ENCODE measurements at regions not wholly inside any gene's neighbourhood (a gene's known extent, or its start where the extent isn't known, plus 50 kb on each side); places are given as distances from the start of the nearest gene placed in this dataset.

- TF ChIP-seq POLR2A (IDR thresholded peaks at IDR 0.05) (no peak), CTCF (IDR thresholded peaks at IDR 0.05) (no peak)
- Histone ChIP-seq H3K4me1 (no peaks in the 10 kb centered on the region), H3K27me3 (no peaks in the 10 kb centered on the region), H3K9me3 (no peaks in the 10 kb centered on the region), H3K4me3 (no peak overlapping the region), H3K36me3 (no peaks in the 10 kb centered on the region), H3K27ac (no peak overlapping the region)
- DNase-seq (no peak), ATAC-seq (no peak)
- intact Hi-C loops (cut with DNase I), result no loop called here
- WGBS (ENCODE audit: insufficient coverage, low coverage, low lambda C conversion rate, missing lambda C conversion rate), result 65% methylated on average over 2 of the region's 2 CpGs
These were observed 2055.1 kb upstream of the CELF4 start for GRCh38 chr18:39620551-39621168.

DNA sequence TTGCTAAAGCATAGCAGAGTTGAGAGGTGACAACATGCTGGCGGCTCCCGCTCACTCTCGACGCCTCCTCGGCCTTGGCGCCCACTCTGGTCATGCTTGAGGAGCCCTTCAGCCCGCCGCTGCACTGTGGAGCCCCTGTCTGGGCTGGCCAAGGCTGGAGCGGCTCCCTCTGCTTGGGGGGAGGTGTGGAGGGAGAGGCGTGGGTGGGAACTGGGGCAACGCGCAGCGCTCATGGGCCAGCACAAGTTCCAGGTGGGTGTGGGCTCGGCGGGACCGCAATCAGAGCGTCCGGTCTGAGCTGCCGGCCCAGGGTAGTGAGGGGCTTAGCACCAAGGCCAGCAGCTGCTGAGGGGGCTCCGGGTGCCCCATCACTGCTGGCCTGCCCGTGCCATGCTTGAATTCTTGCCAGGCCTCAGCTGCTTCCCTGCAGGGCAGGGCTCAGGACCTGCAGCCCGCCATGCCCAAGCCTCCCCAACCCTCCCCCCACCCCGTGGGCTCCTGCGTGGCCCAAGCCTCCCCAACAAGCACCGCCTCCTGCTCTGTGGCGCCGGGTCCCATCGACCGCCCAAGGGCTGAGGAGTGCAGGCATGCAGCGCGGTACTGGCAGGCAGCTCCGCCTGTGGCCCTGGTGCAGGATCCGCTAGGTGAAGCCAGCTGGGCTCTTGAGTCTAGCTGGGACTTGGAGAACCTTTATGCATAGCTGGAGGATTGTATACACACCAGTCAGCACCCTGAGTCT lies 2052.8 kb upstream of the CELF4 start:
- Histone ChIP-seq H3K27me3 (no peaks in the 10 kb centered on the region), H3K27ac (no peak overlapping the region), H3K36me3 (no peaks in the 10 kb centered on the region), H3K4me1 (no peaks in the 10 kb centered on the region), H3K9me3 (no peaks in the 10 kb centered on the region), H3K4me3 (no peak overlapping the region)
- peak in 1 of 4 donors; percentile 33 for ATAC-seq
- 95% methylated on average over 10 of the region's 33 CpGs for WGBS (ENCODE audit: insufficient coverage, low coverage, low lambda C conversion rate, missing lambda C conversion rate)
- intact Hi-C loops (cut with DNase I), result no loop called here
- no peak for TF ChIP-seq CTCF (IDR thresholded peaks at IDR 0.05)
- no peak for TF ChIP-seq POLR2A (IDR thresholded peaks at IDR 0.05)
- DNase-seq, result peak in 1 of 3 donors; percentile 45

GRCh38 chr18:39611381-39612100 lies 2045.9 kb upstream of the CELF4 start:
- TF ChIP-seq CTCF (IDR thresholded peaks at IDR 0.05) (no peak), POLR2A (IDR thresholded peaks at IDR 0.05) (no peak)
- intact Hi-C loops (cut with DNase I), result no loop called here
- ATAC-seq, result no peak
- H3K27ac ChIP-seq, result no peak overlapping the region
- 62% methylated on average over 3 of the region's 3 CpGs for WGBS (ENCODE audit: insufficient coverage, low coverage, low lambda C conversion rate, missing lambda C conversion rate)
- H3K4me1 ChIP-seq, result no peaks in the 10 kb centered on the region
- no peaks in the 10 kb centered on the region for H3K27me3 ChIP-seq
- H3K9me3 ChIP-seq, result no peaks in the 10 kb centered on the region
- H3K4me3 ChIP-seq, result no peak overlapping the region
- no peaks in the 10 kb centered on the region for H3K36me3 ChIP-seq
- no peak for DNase-seq

DNA sequence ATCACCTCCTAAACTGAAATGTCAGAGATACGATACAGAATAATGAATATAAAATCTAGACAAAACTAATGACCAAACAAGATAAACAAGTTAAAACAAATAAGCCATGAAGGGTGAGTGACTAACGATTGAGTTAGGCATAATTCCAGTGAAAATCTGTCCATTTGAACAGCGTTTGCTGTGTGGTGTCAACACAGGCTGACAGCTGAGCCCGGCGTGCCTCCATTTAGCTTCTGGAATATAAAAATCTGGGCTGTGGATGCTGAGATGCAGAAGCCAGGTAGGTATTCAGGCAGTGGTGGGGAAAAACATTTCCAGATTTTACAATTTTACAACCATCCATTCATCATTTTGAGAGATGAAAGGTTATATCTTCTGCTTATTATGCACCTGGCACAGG lies 2041.4 kb upstream of the CELF4 start:
- Histone ChIP-seq H3K27me3 (no peaks in the 10 kb centered on the region), H3K9me3 (no peaks in the 10 kb centered on the region), H3K4me1 (no peaks in the 10 kb centered on the region), H3K36me3 (no peaks in the 10 kb centered on the region), H3K4me3 (no peak overlapping the region), H3K27ac (no peak overlapping the region)
- no peak for TF ChIP-seq POLR2A (IDR thresholded peaks at IDR 0.05)
- TF ChIP-seq CTCF (IDR thresholded peaks at IDR 0.05), result no peak
- DNase-seq (no peak), ATAC-seq (no peak)
- intact Hi-C loops (cut with DNase I), result no loop called here
- WGBS (ENCODE audit: insufficient coverage, low coverage, low lambda C conversion rate, missing lambda C conversion rate), result 44% methylated on average over 5 of the region's 5 CpGs
